ENCODE measurements at regions not wholly inside any gene's neighbourhood (a gene's known extent, or its start where the extent isn't known, plus 50 kb on each side); places are given as distances from the start of the nearest gene placed in this dataset.

DNA sequence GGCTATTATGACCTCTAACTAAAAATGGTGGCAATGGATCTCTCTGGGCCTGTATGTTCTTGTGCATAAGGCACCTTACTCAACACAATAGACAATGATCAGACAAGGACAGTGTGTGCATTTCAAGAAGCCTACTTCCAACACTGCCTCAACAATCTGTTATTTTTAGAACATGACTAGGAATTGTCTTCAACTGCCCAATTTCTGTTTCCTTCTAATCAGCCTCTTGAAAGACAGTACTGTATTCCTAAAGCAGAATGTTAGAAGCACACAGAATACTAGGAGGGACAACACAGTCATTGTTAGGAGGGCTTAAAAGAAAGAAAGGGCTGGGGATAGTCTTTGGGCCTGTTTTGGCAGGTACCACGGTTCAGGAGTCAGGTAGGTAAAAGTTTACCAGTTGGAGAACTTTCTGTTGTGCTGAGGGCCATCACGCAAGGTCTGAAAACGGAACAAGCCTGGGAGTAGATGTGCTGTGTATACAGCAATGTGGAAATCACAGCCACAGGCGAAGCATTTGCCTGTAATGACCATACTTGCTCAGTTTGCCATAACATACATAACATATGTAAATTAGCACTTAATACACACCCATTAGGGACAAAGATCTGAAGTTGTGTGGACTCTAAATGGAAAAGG is 100.8 kb upstream of the ATXN3L start:
- Histone ChIP-seq H3K9ac (ENCODE audit: insufficient read depth, low read depth, low read length) (no peak overlapping the region), H3K79me2 (ENCODE audit: insufficient read depth, low read length) (no peaks in the 10 kb centered on the region), H3K4me2 (ENCODE audit: low read depth, low read length) (no peak overlapping the region), H3K4me3 (replicated peaks in 1 of 3; ENCODE audit: insufficient read depth in 1 of 3, low read depth in 2 of 3, low read length in 3 of 3) (no peak overlapping the region), H3K27ac (ENCODE audit: extremely low read length, insufficient read depth, low read length) (no peak overlapping the region), H4K20me1 (ENCODE audit: insufficient read depth, low read length) (no peaks in the 10 kb centered on the region), H3K36me3 (replicated peaks in 1 of 2; ENCODE audit: control insufficient read depth in 1 of 2, insufficient read depth in 2 of 2, low read length in 2 of 2) (no peaks in the 10 kb centered on the region), H3K9me3 (ENCODE audit: low read length) (no peaks in the 10 kb centered on the region), H3K27me3 (ENCODE audit: control insufficient read depth in 1 of 2, insufficient read depth in 2 of 2, low read length in 2 of 2) (no peaks in the 10 kb centered on the region), H3K4me1 (ENCODE audit: insufficient read depth, low read length) (no peaks in the 10 kb centered on the region), H2AFZ (ENCODE audit: low read length) (no peak overlapping the region)
- intact Hi-C loops (cut with micrococcal nuclease; ENCODE audit: unreplicated experiment) = no loop called here
- no TSS peak for BruUV-seq (replicated peaks)
- in situ Hi-C loops (cut with HindIII; ENCODE audit: extremely low pct_ligation_motif_present, low pct_unique_long_range_greater_than_20kb) = no loop called here
- ChIA-PET CTCF (ENCODE audit: low intra/inter-chr PET ratio, low total read pairs) (no interaction called here), POLR2A (no interaction called here)
- TF ChIP-seq EHMT2 (IDR thresholded peaks at IDR 0.05; ENCODE audit: borderline replicate concordance, low read depth, low read length) (no peak), SP4 (CRISPR knock-in tag; IDR thresholded peaks at IDR 0.05) (no peak), FOXP1 (IDR thresholded peaks at IDR 0.05) (no peak), FOXP1 (CRISPR knock-in tag; IDR thresholded peaks at IDR 0.05) (no peak), TOPORS (CRISPR knock-in tag; IDR thresholded peaks at IDR 0.05) (no peak), NCOA1 (CRISPR knock-in tag; IDR thresholded peaks at IDR 0.05) (no peak), JUNB (CRISPR knock-in tag; IDR thresholded peaks at IDR 0.05; ENCODE audit: borderline replicate concordance) (no peak), NFATC3 (CRISPR knock-in tag; IDR thresholded peaks at IDR 0.05) (no peak), SNAI1 (CRISPR knock-in tag; IDR thresholded peaks at IDR 0.05; ENCODE audit: borderline replicate concordance) (no peak), CCAR2 (optimal IDR thresholded peaks at IDR 0.05; ENCODE audit: low read depth, low read length) (no peak)
- TF ChIP-seq, protein P1, sequence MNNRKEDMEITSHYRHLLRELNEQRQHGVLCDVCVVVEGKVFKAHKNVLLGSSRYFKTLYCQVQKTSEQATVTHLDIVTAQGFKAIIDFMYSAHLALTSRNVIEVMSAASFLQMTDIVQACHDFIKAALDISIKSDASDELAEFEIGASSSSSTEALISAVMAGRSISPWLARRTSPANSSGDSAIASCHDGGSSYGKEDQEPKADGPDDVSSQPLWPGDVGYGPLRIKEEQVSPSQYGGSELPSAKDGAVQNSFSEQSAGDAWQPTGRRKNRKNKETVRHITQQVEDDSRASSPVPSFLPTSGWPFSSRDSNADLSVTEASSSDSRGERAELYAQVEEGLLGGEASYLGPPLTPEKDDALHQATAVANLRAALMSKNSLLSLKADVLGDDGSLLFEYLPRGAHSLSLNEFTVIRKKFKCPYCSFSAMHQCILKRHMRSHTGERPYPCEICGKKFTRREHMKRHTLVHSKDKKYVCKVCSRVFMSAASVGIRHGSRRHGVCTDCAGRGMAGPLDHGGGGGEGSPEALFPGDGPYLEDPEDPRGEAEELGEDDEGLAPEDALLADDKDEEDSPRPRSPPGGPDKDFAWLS (CRISPR knock-in tag; IDR thresholded peaks at IDR 0.05; ENCODE audit: borderline replicate concordance) = no peak
- TF ChIP-seq, protein P2, sequence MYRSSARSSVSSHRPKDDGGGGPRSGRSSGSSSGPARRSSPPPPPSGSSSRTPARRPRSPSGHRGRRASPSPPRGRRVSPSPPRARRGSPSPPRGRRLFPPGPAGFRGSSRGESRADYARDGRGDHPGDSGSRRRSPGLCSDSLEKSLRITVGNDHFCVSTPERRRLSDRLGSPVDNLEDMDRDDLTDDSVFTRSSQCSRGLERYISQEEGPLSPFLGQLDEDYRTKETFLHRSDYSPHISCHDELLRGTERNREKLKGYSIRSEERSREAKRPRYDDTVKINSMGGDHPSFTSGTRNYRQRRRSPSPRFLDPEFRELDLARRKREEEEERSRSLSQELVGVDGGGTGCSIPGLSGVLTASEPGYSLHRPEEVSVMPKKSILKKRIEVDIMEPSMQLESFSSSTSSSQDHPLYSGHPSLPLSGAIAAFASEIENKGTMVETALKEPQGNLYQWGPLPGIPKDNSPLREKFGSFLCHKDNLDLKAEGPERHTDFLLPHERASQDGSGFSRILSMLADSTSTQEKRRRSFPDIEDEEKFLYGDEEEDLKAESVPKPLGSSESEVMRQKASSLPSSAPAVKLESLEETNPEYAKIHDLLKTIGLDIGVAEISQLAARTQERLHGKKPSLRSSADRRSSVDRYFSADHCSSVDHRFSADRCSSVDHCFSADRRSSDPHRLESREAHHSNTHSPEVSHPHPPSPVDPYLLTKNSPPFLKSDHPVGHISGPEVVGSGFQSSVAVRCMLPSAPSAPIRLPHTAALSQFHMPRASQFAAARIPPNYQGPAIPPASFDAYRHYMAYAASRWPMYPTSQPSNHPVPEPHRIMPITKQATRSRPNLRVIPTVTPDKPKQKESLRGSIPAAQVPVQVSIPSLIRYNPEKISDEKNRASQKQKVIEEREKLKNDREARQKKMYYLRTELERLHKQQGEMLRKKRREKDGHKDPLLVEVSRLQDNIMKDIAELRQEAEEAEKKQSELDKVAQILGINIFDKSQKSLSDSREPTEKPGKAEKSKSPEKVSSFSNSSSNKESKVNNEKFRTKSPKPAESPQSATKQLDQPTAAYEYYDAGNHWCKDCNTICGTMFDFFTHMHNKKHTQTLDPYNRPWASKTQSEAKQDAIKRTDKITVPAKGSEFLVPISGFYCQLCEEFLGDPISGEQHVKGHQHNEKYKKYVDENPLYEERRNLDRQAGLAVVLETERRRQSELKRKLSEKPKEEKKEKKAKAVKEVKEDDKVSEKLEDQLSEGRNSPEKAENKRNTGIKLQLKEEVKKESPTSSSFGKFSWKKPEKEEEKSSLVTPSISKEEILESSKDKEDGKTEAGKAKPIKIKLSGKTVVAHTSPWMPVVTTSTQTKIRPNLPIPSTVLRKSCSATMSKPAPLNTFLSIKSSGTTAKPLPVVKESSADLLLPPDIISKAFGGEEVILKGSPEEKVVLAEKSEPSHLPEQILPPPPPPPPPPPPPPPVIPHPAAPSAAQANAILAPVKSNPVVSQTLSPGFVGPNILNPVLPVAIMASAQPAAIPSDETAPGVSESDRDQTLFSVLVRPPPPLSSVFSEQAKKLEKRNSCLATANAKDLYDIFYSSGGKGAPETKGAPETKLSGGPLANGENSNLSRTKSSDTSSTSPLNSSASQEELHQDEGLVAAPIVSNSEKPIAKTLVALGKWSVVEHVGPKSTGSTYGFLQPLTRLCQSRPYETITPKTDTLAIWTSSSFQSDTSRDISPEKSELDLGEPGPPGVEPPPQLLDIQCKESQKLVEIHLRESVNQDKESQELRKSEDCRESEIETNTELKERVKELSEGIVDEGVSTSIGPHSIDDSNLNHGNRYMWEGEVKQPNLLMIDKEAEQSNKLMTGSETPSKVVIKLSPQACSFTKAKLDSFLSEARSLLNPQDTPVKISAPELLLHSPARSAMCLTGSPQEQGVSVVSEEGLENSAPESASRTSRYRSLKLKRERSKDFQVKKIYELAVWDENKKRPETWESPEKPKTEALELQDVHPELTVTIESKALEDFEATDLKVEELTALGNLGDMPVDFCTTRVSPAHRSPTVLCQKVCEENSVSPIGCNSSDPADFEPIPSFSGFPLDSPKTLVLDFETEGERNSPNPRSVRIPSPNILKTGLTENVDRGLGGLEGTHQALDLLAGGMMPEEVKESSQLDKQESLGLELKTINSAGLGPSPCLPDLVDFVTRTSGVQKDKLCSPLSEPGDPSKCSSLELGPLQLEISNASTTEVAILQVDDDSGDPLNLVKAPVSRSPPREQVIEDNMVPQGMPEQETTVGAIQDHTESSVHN (CRISPR knock-in tag; IDR thresholded peaks at IDR 0.05) = no peak
- WGBS (ENCODE audit: low lambda C conversion rate) = 22% methylated on average over 4 of the region's 4 CpGs
- DNase-seq (ENCODE audit: low spot score) = no peak
- no peak for ATAC-seq
- no peak for FAIRE-seq

All from HepG2 (cell line).